Right lobe of liver (tissue), 6 donors: ENCODE measurements at regions not wholly inside any gene's neighbourhood (a gene's known extent, or its start where the extent isn't known, plus 50 kb on each side); places are given as distances from the start of the nearest gene placed in this dataset.

Experiments
- ATAC-seq, 4 donors: fragments of 200-7000 bp; cut with Tn5 transposase; one replicate each; pipeline ENCODE4 v1.9.1; 2020; ENCODE audit warnings: mild to moderate bottlenecking in 4 of 4, moderate library complexity in 4 of 4
- DNase-seq, 3 donors: peaks; one replicate each; pipeline ENCODE4 v3.0.0-alpha.2; 2020
- H3K27ac ChIP-seq, 3 donors: fragments of 200-600 bp; one replicate each; pipeline ENCODE4 v1.8.0; 2022
- H3K27me3 ChIP-seq, 2 donors: fragments of 200-600 bp; one replicate each; pipeline ENCODE4 v1.8.0; 2022
- H3K36me3 ChIP-seq, 4 donors: fragments of 200-600 bp; sonication (generic) in 1 of 4; one replicate each; pipeline versions ENCODE4 v1.5.1 to v1.8.0; 2017 to 2022; ENCODE audit warnings: control low read depth in 1 of 4
- H3K4me1 ChIP-seq, 4 donors: fragments of 200-600 bp; sonication (generic) in 1 of 4; one replicate each; pipeline versions ENCODE4 v1.5.1 to v1.8.0; 2017 to 2022; ENCODE audit warnings: control low read depth in 1 of 4
- H3K4me3 ChIP-seq, 3 donors: fragments of 200-600 bp; one replicate each; pipeline ENCODE4 v1.8.0; 2022
- H3K9me3 ChIP-seq, 4 donors: fragments of 200-600 bp; sonication (generic) in 1 of 4; one replicate each; pipeline versions ENCODE4 v1.5.1 to v1.8.0; 2017 to 2022; ENCODE audit warnings: control low read depth in 1 of 4
- CTCF ChIP-seq, 4 donors: fragments of 200-600 bp in 3 of 4; fragments of 450-650 bp in 1 of 4; IDR thresholded peaks; one replicate each; pipeline versions ENCODE4 v1.5.1 to v1.8.0; 2016 to 2022; ENCODE audit warnings: antibody characterized with exemption in 4 of 4, mild to moderate bottlenecking in 2 of 4
- POLR2A ChIP-seq: fragments of 450-650 bp; IDR thresholded peaks from one replicate; pipeline ENCODE4 v1.6.1; 2017; ENCODE audit warnings: antibody characterized with exemption, mild to moderate bottlenecking
- WGBS: methylation state at CpG from one replicate; pipeline ENCODE4 v1.1.6; 2018; ENCODE audit warnings: low coverage, low lambda C conversion rate; ENCODE audit not compliant: insufficient coverage; ENCODE audit errors: missing lambda C conversion rate; 5-methylcytosine and 5-hydroxymethylcytosine counted together
- intact Hi-C, 2 donors: fragments of 100-400 bp; cut with DNase I; formaldehyde crosslinking; loops; one replicate each; pipeline versions ENCODE4 v1.11.2 to v1.14.1; 2022
- donor health status: DM: no; HTN: yes; CAD: no.
- donor health status: DM: no; HTN: no; CAD: no.
- donor health status: DM: no; HTN: no; CAD: no.
- donor health status: DM: no; HTN: yes; CAD: no.
- donor health status: DM: no; HTN: yes; CAD: no.

- no peaks in the 10 kb centered on the region for H3K27me3 ChIP-seq
- H3K4me1 ChIP-seq: no peaks in the 10 kb centered on the region
- H3K27ac ChIP-seq: no peak overlapping the region
- H3K36me3 ChIP-seq: no peaks in the 10 kb centered on the region
- no peak for ATAC-seq
- intact Hi-C loops: no loop called here
- H3K9me3 ChIP-seq: no peaks in the 10 kb centered on the region
- DNase-seq: no peak
- WGBS: 44% methylated on average over 3 of the region's 3 CpGs
- TF ChIP-seq POLR2A (no peak), CTCF (IDR thresholded peaks at IDR 0.05) (no peak)
- H3K4me3 ChIP-seq: no peak overlapping the region
Observed at GRCh38 chr3:18079062-18079461, 336.6 kb upstream of the TBC1D5 start.

GRCh38 chr3:18077128-18077840 is 334.9 kb upstream of the TBC1D5 start:
- Histone ChIP-seq H3K4me3 (no peak overlapping the region), H3K27me3 (no peaks in the 10 kb centered on the region), H3K9me3 (no peaks in the 10 kb centered on the region), H3K36me3 (no peaks in the 10 kb centered on the region), H3K27ac (no peak overlapping the region), H3K4me1 (no peaks in the 10 kb centered on the region)
- no peak for DNase-seq
- TF ChIP-seq CTCF (IDR thresholded peaks at IDR 0.05) (no peak), POLR2A (no peak)
- intact Hi-C loops: no loop called here
- WGBS: 31% methylated on average over 6 of the region's 7 CpGs
- no peak for ATAC-seq

- no peak for DNase-seq
- Histone ChIP-seq H3K27me3 (no peaks in the 10 kb centered on the region), H3K4me1 (no peaks in the 10 kb centered on the region), H3K4me3 (no peak overlapping the region), H3K27ac (no peak overlapping the region), H3K9me3 (no peaks in the 10 kb centered on the region), H3K36me3 (no peaks in the 10 kb centered on the region)
- TF ChIP-seq POLR2A (no peak), CTCF (IDR thresholded peaks at IDR 0.05) (no peak)
- WGBS: 25% methylated on average over 1 of the region's 1 CpG
- ATAC-seq: no peak
- intact Hi-C loops: no loop called here
Observed at GRCh38 chr3:18076301-18076700, 333.9 kb upstream of the TBC1D5 start.

- no peak overlapping the region for H3K27ac ChIP-seq
- intact Hi-C loops: no loop called here
Observed at GRCh38 chr3:18075799-18076198, 333.4 kb upstream of the TBC1D5 start.

More at GRCh38 chr3:18075799-18076198, 333.4 kb upstream of the TBC1D5 start:
- WGBS: 94% methylated on average over 1 of the region's 1 CpG
- Histone ChIP-seq H3K4me3 (no peak overlapping the region), H3K36me3 (no peaks in the 10 kb centered on the region), H3K9me3 (no peaks in the 10 kb centered on the region), H3K4me1 (no peaks in the 10 kb centered on the region), H3K27me3 (no peaks in the 10 kb centered on the region)
- no peak for TF ChIP-seq POLR2A
- TF ChIP-seq CTCF (IDR thresholded peaks at IDR 0.05): no peak
- no peak for ATAC-seq
- no peak for DNase-seq
